ENCODE measurements at regions not wholly inside any gene's neighbourhood (a gene's known extent, or its start where the extent isn't known, plus 50 kb on each side); places are given as distances from the start of the nearest gene placed in this dataset.

- H3K36me3 Mint-ChIP-seq (ENCODE audit: insufficient read depth), result no peaks in the 10 kb centered on the region
- peaks cover 3% of the 10 kb centered on the region for H3K27me3 Mint-ChIP-seq
- no peak overlapping the region for H3K4me3 Mint-ChIP-seq (ENCODE audit: low read depth)
- no peak for TF ChIP-seq CTCF (IDR thresholded peaks at IDR 0.05; ENCODE audit: unreplicated experiment)
- H3K9me3 Mint-ChIP-seq (ENCODE audit: low read depth), result no peaks in the 10 kb centered on the region
- H3K4me1 Mint-ChIP-seq (ENCODE audit: low read depth), result peaks cover 19% of the 10 kb centered on the region
- H3K27ac Mint-ChIP-seq, result no peak overlapping the region
- DNase-seq (ENCODE audit: low spot score, unreplicated experiment), result no peak
Measured at GRCh38 chr2:134770702-134771101, 51.9 kb upstream of the TMEM163 start.

GRCh38 chr2:134771313-134771801, 52.6 kb upstream of the TMEM163 start:
- Mint-ChIP-seq H3K9me3 (ENCODE audit: low read depth) (no peaks in the 10 kb centered on the region), H3K27me3 (peaks cover 3% of the 10 kb centered on the region), H3K4me1 (ENCODE audit: low read depth) (peaks cover 23% of the 10 kb centered on the region), H3K4me3 (ENCODE audit: low read depth) (no peak overlapping the region), H3K36me3 (ENCODE audit: insufficient read depth) (no peaks in the 10 kb centered on the region), H3K27ac (no peak overlapping the region)
- no peak for TF ChIP-seq CTCF (IDR thresholded peaks at IDR 0.05; ENCODE audit: unreplicated experiment)
- DNase-seq (ENCODE audit: low spot score, unreplicated experiment), result no peak

DNA sequence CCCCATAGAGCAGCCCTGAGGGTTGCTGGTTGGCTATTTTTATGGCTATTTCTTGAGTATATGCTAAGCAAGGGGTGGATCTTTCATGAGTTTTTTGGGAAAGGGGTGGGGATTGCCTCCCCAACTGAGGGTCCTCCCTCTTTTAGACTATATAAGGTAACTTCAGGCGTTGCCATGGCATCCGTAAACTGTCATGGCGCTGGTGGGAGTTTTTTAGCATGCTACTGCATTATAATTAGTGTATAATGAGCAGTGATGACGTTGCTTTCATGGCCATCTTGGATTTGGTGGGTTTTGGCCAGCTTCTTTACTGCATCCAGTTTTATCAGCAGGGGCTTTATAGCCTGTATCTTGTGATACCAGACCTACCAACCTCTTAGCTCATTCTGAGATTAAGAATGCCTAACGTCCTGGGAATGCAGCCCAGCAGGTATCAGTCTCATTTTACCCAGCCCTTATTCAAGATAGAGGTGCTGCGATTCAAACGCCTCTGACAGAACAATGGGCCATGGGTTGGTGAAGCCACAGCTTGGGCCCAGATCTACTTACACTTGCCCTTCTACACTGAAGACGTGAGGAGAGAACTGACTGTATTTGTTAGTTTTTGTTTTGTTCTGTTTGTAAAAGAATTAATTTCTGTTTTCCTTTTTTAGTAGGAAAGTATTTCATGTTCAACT, 53.8 kb upstream of the TMEM163 start:
- Mint-ChIP-seq H3K4me1 (ENCODE audit: low read depth) (peaks cover 27% of the 10 kb centered on the region), H3K27me3 (peaks cover 8% of the 10 kb centered on the region), H3K36me3 (ENCODE audit: insufficient read depth) (no peaks in the 10 kb centered on the region), H3K9me3 (ENCODE audit: low read depth) (no peaks in the 10 kb centered on the region), H3K4me3 (ENCODE audit: low read depth) (no peak overlapping the region), H3K27ac (peak overlapping the region; percentile 63)
- no peak for TF ChIP-seq CTCF (IDR thresholded peaks at IDR 0.05; ENCODE audit: unreplicated experiment)
- no peak for DNase-seq (ENCODE audit: low spot score, unreplicated experiment)

GRCh38 chr2:134773335-134773734, 54.5 kb upstream of the TMEM163 start:
- no peak for DNase-seq (ENCODE audit: low spot score, unreplicated experiment)
- no peaks in the 10 kb centered on the region for H3K9me3 Mint-ChIP-seq (ENCODE audit: low read depth)

More at GRCh38 chr2:134773335-134773734, 54.5 kb upstream of the TMEM163 start:
- H3K4me1 Mint-ChIP-seq (ENCODE audit: low read depth), result peaks cover 27% of the 10 kb centered on the region
- peaks cover 8% of the 10 kb centered on the region for H3K27me3 Mint-ChIP-seq
- no peak overlapping the region for H3K4me3 Mint-ChIP-seq (ENCODE audit: low read depth)
- no peaks in the 10 kb centered on the region for H3K36me3 Mint-ChIP-seq (ENCODE audit: insufficient read depth)
- no peak overlapping the region for H3K27ac Mint-ChIP-seq
- no peak for TF ChIP-seq CTCF (IDR thresholded peaks at IDR 0.05; ENCODE audit: unreplicated experiment)

Data from progenitor cell of endocrine pancreas (in vitro differentiated cells).